GM23338 (cell line): ENCODE measurements at regions not wholly inside any gene's neighbourhood (a gene's known extent, or its start where the extent isn't known, plus 50 kb on each side); places are given as distances from the start of the nearest gene placed in this dataset.

Experiments used
- ATAC-seq: fragments of 200-7000 bp; cut with Tn5 transposase; 3 replicates; pipeline ENCODE4 v1.9.1; 2020
- DNase-seq: peaks from one replicate; pipeline ENCODE4 v3.0.0-alpha.2; 2015; ENCODE audit warnings: low spot score
- H2AFZ ChIP-seq: fragments of 200-600 bp; sonication (generic); 2 replicates; pipeline ENCODE4 v1.8.0; 2016; ENCODE audit warnings: antibody characterized with exemption, mild to moderate bottlenecking, moderate library complexity
- H3F3A ChIP-seq: fragments of 200-600 bp; sonication (generic); replicated peaks from 2 replicates; pipeline ENCODE4 v1.8.0; 2017; ENCODE audit warnings: antibody characterized with exemption, mixed run types, low read depth
- H3K27ac ChIP-seq: fragments of 200-600 bp; sonication (generic); 2 replicates; pipeline ENCODE4 v1.6.1; 2016; ENCODE audit warnings: low read depth
- H3K27me3 ChIP-seq: fragments of 200-600 bp; sonication (generic); 2 replicates; pipeline ENCODE4 v1.8.0; 2016; ENCODE audit warnings: mild to moderate bottlenecking, mixed run types, moderate library complexity; ENCODE audit not compliant: insufficient read depth
- H3K36me3 ChIP-seq: fragments of 200-600 bp; sonication (generic); 2 replicates; pipeline ENCODE4 v1.8.0; 2016; ENCODE audit warnings: mild to moderate bottlenecking; ENCODE audit not compliant: insufficient read depth
- H3K4me1 ChIP-seq: fragments of 200-600 bp; sonication (generic); 2 replicates; pipeline ENCODE4 v1.8.0; 2016; ENCODE audit warnings: mild to moderate bottlenecking, moderate library complexity; ENCODE audit not compliant: insufficient read depth
- H3K4me2 ChIP-seq: fragments of 200-600 bp; sonication (generic); 2 replicates; pipeline ENCODE4 v1.7.1; 2017; ENCODE audit warnings: mixed run types
- H3K4me3 ChIP-seq: fragments of 200-600 bp; sonication (generic); 2 replicates; pipeline ENCODE4 v1.6.1; 2016; ENCODE audit warnings: mixed run types
- H3K79me2 ChIP-seq: fragments of 200-600 bp; sonication (generic); replicated peaks from 2 replicates; pipeline ENCODE4 v1.8.0; 2017; ENCODE audit warnings: mild to moderate bottlenecking; ENCODE audit not compliant: insufficient read depth
- H3K9me2 ChIP-seq: fragments of 200-600 bp; sonication (generic); 2 replicates; pipeline ENCODE4 v1.8.0; 2017; ENCODE audit not compliant: insufficient read depth
- H4K20me1 ChIP-seq: fragments of 200-600 bp; sonication (generic); replicated peaks from 2 replicates; pipeline ENCODE4 v1.8.0; 2017; ENCODE audit warnings: mild to moderate bottlenecking; ENCODE audit not compliant: insufficient read depth
- H3K27ac Mint-ChIP-seq: 2 replicates; pipeline ENCODE4 v1.8.0; 2020; ENCODE audit warnings: inconsistent platforms, mild to moderate bottlenecking, moderate library complexity, mixed read lengths
- H3K27me3 Mint-ChIP-seq: 3 replicates; pipeline ENCODE4 v1.8.0; 2022; ENCODE audit warnings: low read depth, mild to moderate bottlenecking, moderate library complexity, mixed read lengths, inconsistent platforms; ENCODE audit not compliant: insufficient read depth, poor library complexity
- H3K36me3 Mint-ChIP-seq: 3 replicates; pipeline ENCODE4 v1.8.0; 2021; ENCODE audit warnings: low read depth, mild to moderate bottlenecking, inconsistent platforms, moderate library complexity, mixed read lengths
- H3K4me1 Mint-ChIP-seq: 3 replicates; pipeline ENCODE4 v1.8.0; 2020; ENCODE audit warnings: mild to moderate bottlenecking, inconsistent platforms, mixed read lengths
- H3K4me3 Mint-ChIP-seq: 3 replicates; pipeline ENCODE4 v1.8.0; 2021; ENCODE audit warnings: moderate library complexity, mild to moderate bottlenecking, inconsistent platforms, mixed read lengths
- H3K9me3 Mint-ChIP-seq: 3 replicates; pipeline ENCODE4 v1.8.0; 2020; ENCODE audit warnings: moderate library complexity, mild to moderate bottlenecking, inconsistent platforms, mixed read lengths
- CREB1 ChIP-seq: fragments of 250-450 bp; sonication (Bioruptor Pico); IDR thresholded peaks from 2 replicates; pipeline ENCODE4 v1.5.0; 2020; ENCODE audit warnings: low read depth, mild to moderate bottlenecking, moderate library complexity
- CTCF ChIP-seq, 2 experiments: fragments of 200-600 bp in 1 of 2; sonication (generic) in 1 of 2; conservative IDR thresholded peaks; 2 replicates each; pipeline versions ENCODE4 v1.5.1 to v1.6.1; 2016 to 2017; ENCODE audit warnings: antibody characterized with exemption in 2 of 2, low read depth in 2 of 2, mild to moderate bottlenecking in 2 of 2, moderate library complexity in 1 of 2
- ETS1 ChIP-seq: IDR thresholded peaks from 2 replicates; pipeline ENCODE4 v1.6.1; 2016; ENCODE audit warnings: antibody characterized with exemption
- EZH2 ChIP-seq: fragments of 200-600 bp; sonication (generic); IDR thresholded peaks from one replicate; pipeline ENCODE4 v1.8.0; 2017; ENCODE audit warnings: antibody characterized with exemption, mild to moderate bottlenecking, low read depth; ENCODE audit not compliant: unreplicated experiment
- EZH2phosphoT487 ChIP-seq: fragments of 200-600 bp; sonication (generic); IDR thresholded peaks from one replicate; pipeline ENCODE4 v1.8.1; 2018; ENCODE audit warnings: antibody characterized with exemption; ENCODE audit not compliant: unreplicated experiment
- JUNB ChIP-seq: IDR thresholded peaks from one replicate; pipeline ENCODE4 v1.6.1; 2016; ENCODE audit warnings: antibody characterized with exemption; ENCODE audit not compliant: unreplicated experiment
- NANOG ChIP-seq: IDR thresholded peaks from 2 replicates; pipeline ENCODE4 v1.6.1; 2016; ENCODE audit warnings: antibody characterized with exemption, borderline replicate concordance
- POLR2AphosphoS5 ChIP-seq: IDR thresholded peaks from 2 replicates; pipeline ENCODE4 v1.6.1; 2016; ENCODE audit warnings: antibody characterized with exemption, low read depth
- REST ChIP-seq: IDR thresholded peaks from one replicate; pipeline ENCODE4 v1.6.1; 2018; ENCODE audit warnings: antibody characterized with exemption; ENCODE audit not compliant: unreplicated experiment
- STAT1 ChIP-seq: IDR thresholded peaks from one replicate; pipeline ENCODE4 v1.6.1; 2016; ENCODE audit warnings: antibody characterized with exemption; ENCODE audit not compliant: unreplicated experiment
- ZNF114 ChIP-seq: fragments of 250-450 bp; sonication (Bioruptor Pico); IDR thresholded peaks from 2 replicates; pipeline ENCODE4 v1.5.0; 2020; ENCODE audit warnings: mild to moderate bottlenecking, moderate library complexity
- ZNF331 ChIP-seq: fragments of 250-450 bp; sonication (Bioruptor Pico); IDR thresholded peaks from 2 replicates; pipeline ENCODE4 v1.5.0; 2020; ENCODE audit warnings: low read depth, mild to moderate bottlenecking, moderate library complexity
- ZNF462 ChIP-seq: fragments of 250-450 bp; sonication (Bioruptor Pico); IDR thresholded peaks from 2 replicates; pipeline ENCODE4 v1.5.0; 2020; ENCODE audit warnings: mild to moderate bottlenecking, moderate library complexity

- H3K36me3 Mint-ChIP-seq: no peaks in the 10 kb centered on the region
Observed at GRCh38 chr9:87796196-87796595, 70.3 kb downstream of the CTSL start.

More at GRCh38 chr9:87796196-87796595, 70.3 kb downstream of the CTSL start:
- Histone ChIP-seq H3K9me2 (no peaks in the 10 kb centered on the region), H3F3A (no peaks in the 10 kb centered on the region), H3K27me3 (no peaks in the 10 kb centered on the region), H3K27ac (no peak overlapping the region), H2AFZ (no peak overlapping the region), H3K4me3 (no peak overlapping the region), H3K36me3 (no peaks in the 10 kb centered on the region), H3K4me1 (no peaks in the 10 kb centered on the region), H3K4me2 (no peak overlapping the region), H4K20me1 (no peaks in the 10 kb centered on the region), H3K79me2 (no peaks in the 10 kb centered on the region)
- no peak overlapping the region for H3K4me3 Mint-ChIP-seq
- ATAC-seq (no peak), DNase-seq (no peak)
- H3K27ac Mint-ChIP-seq: no peak overlapping the region
- peaks cover 5% of the 10 kb centered on the region for H3K27me3 Mint-ChIP-seq
- no peak for TF ChIP-seq REST
- TF ChIP-seq ETS1: no peak
- TF ChIP-seq EZH2phosphoT487: no peak
- no peak for TF ChIP-seq ZNF462 (CRISPR knock-in tag)
- TF ChIP-seq CTCF (conservative IDR thresholded peaks at IDR 0.05; ENCODE audit: low read depth in 2 of 2): no peak
- no peak for TF ChIP-seq ZNF114
- TF ChIP-seq NANOG: no peak
- TF ChIP-seq ZNF331 (CRISPR knock-in tag): no peak
- TF ChIP-seq EZH2: no peak
- TF ChIP-seq JUNB: no peak
- no peak for TF ChIP-seq STAT1
- TF ChIP-seq CREB1 (CRISPR knock-in tag): no peak
- no peak for TF ChIP-seq POLR2AphosphoS5
- H3K9me3 Mint-ChIP-seq: no peaks in the 10 kb centered on the region
- H3K4me1 Mint-ChIP-seq: no peaks in the 10 kb centered on the region
